ENCODE measurements at regions not wholly inside any gene's neighbourhood (a gene's known extent, or its start where the extent isn't known, plus 50 kb on each side); places are given as distances from the start of the nearest gene placed in this dataset.

GRCh38 chr12:92623386-92623785 is 79.4 kb upstream of the PLEKHG7 start:
- CTCF ChIA-PET, result interaction anchor here (1.0 kb wide), 1 partner anchor 16 kb away, joined by 3 read pairs; no protein-coding TSS in a partner anchor
- POLR2A ChIA-PET, result interaction anchor here (1.2 kb wide), 1 partner anchor 478 kb away, joined by 3 read pairs; the partner anchor contains the start of gene BTG1
- Histone ChIP-seq H3K4me2 (no peak overlapping the region), H3K4me1 (peaks cover 40% of the 10 kb centered on the region), H3K9me3 (peaks cover 10% of the 10 kb centered on the region; the same call in 2 of the 3 replicates), H3K27ac (peak overlapping the region; percentile 58 to 62; a peak in 4 of 6 replicates), H3K4me3 (no peak overlapping the region)
- peak; percentile 32 for FAIRE-seq
- no peak for DNase-seq (ENCODE audit: low read depth in 1 of 2, low spot score in 1 of 2)
- no peak for TF ChIP-seq POLR2A (IDR thresholded peaks at IDR 0.05; ENCODE audit: low read length)
- no peak for TF ChIP-seq HDAC2 (IDR thresholded peaks at IDR 0.05)
- TF ChIP-seq RARB (CRISPR knock-in tag; IDR thresholded peaks at IDR 0.05), result no peak
- TF ChIP-seq FOSL2 (IDR thresholded peaks at IDR 0.05), result no peak
- no peak for TF ChIP-seq FOSL2 (CRISPR knock-in tag; IDR thresholded peaks at IDR 0.05)
- TF ChIP-seq HEYL (CRISPR knock-in tag; IDR thresholded peaks at IDR 0.05), result no peak
- no peak for TF ChIP-seq CTCF (IDR thresholded peaks at IDR 0.05)
- no peak for TF ChIP-seq PBX3 (IDR thresholded peaks at IDR 0.05)
- no peak for TF ChIP-seq CBX2 (IDR thresholded peaks at IDR 0.05; ENCODE audit: borderline replicate concordance, low read depth)
- no peak for TF ChIP-seq BHLHE40 (IDR thresholded peaks at IDR 0.05; ENCODE audit: low read depth, low read length)
- TF ChIP-seq CBX8 (IDR thresholded peaks at IDR 0.05), result no peak
- TF ChIP-seq BCL3 (IDR thresholded peaks at IDR 0.05), result no peak
- no peak for TF ChIP-seq JUNB (IDR thresholded peaks at IDR 0.05)
- TF ChIP-seq TP53 (CRISPR knock-in tag; IDR thresholded peaks at IDR 0.05), result no peak
- TF ChIP-seq ZFP36 (IDR thresholded peaks at IDR 0.05; ENCODE audit: borderline replicate concordance, partially characterized antibody), result no peak
- TF ChIP-seq TFCP2L1 (CRISPR knock-in tag; IDR thresholded peaks at IDR 0.05), result no peak
- no peak for TF ChIP-seq HMGXB4 (CRISPR knock-in tag; IDR thresholded peaks at IDR 0.05; ENCODE audit: borderline replicate concordance)
- no peak for TF ChIP-seq NR3C1 (IDR thresholded peaks at IDR 0.05)
- TF ChIP-seq CHD4 (IDR thresholded peaks at IDR 0.05; ENCODE audit: borderline replicate concordance), result no peak
- no peak for TF ChIP-seq JUN (IDR thresholded peaks at IDR 0.05)
- TF ChIP-seq MAFK (IDR thresholded peaks at IDR 0.05; ENCODE audit: partially characterized antibody), result no peak
- ATAC-seq, result no peak

- TF ChIP-seq JUNB (IDR thresholded peaks at IDR 0.05) (no peak), PHF8 (IDR thresholded peaks at IDR 0.05; ENCODE audit: borderline replicate concordance, low read depth) (no peak), USF2 (IDR thresholded peaks at IDR 0.05) (no peak), TFCP2L1 (CRISPR knock-in tag; IDR thresholded peaks at IDR 0.05) (no peak), MYC (IDR thresholded peaks at IDR 0.05; ENCODE audit: borderline replicate concordance, low read length) (no peak), ELK1 (IDR thresholded peaks at IDR 0.05; ENCODE audit: low read depth, low read length) (no peak), MAX (IDR thresholded peaks at IDR 0.05) (no peak), NR3C1 (IDR thresholded peaks at IDR 0.05) (no peak), RARB (CRISPR knock-in tag; IDR thresholded peaks at IDR 0.05) (no peak), HOXA7 (CRISPR knock-in tag; IDR thresholded peaks at IDR 0.05) (no peak), RFX5 (IDR thresholded peaks at IDR 0.05) (no peak), SREBF2 (IDR thresholded peaks at IDR 0.05) (no peak), GATA3 (IDR thresholded peaks at IDR 0.05; ENCODE audit: borderline replicate concordance) (no peak), HDAC2 (IDR thresholded peaks at IDR 0.05) (no peak), BHLHE40 (IDR thresholded peaks at IDR 0.05; ENCODE audit: low read depth, low read length) (no peak), KDM1A (IDR thresholded peaks at IDR 0.05; ENCODE audit: low read depth) (no peak), MAFK (IDR thresholded peaks at IDR 0.05; ENCODE audit: partially characterized antibody) (no peak), CBX2 (IDR thresholded peaks at IDR 0.05; ENCODE audit: borderline replicate concordance, low read depth) (no peak), HOXB13 (CRISPR knock-in tag; IDR thresholded peaks at IDR 0.05; ENCODE audit: low read depth) (no peak), ZNF302 (CRISPR knock-in tag; IDR thresholded peaks at IDR 0.05) (no peak)
- 83% methylated on average over 3 of the region's 3 CpGs for WGBS (ENCODE audit: missing lambda C conversion rate)
- ChIA-PET CTCF (interaction anchor here (1.0 kb wide), 1 partner anchor 47 kb away, joined by 3 read pairs; no protein-coding TSS in a partner anchor), POLR2A (no interaction called here)
- FAIRE-seq (no peak), DNase-seq (ENCODE audit: low read depth in 1 of 2, low spot score in 1 of 2) (no peak), ATAC-seq (no peak)
- H3K9me3 ChIP-seq, result peaks cover 10% of the 10 kb centered on the region; the same call in 2 of the 3 replicates
- no peak overlapping the region for H3K4me2 ChIP-seq
- peak overlapping the region in 1 of 2 experiments; percentile 88; a peak in 4 of 6 replicates for H3K27ac ChIP-seq
- no peak overlapping the region for H3K4me3 ChIP-seq
- H3K4me1 ChIP-seq, result peaks cover 40% of the 10 kb centered on the region
These were observed 81.0 kb upstream of the PLEKHG7 start for GRCh38 chr12:92621833-92622232.

Data from A549 (cell line).